Stomach (tissue), 4 donors: ENCODE measurements at regions not wholly inside any gene's neighbourhood (a gene's known extent, or its start where the extent isn't known, plus 50 kb on each side); places are given as distances from the start of the nearest gene placed in this dataset.

Experiments used
- POLR2A ChIP-seq, 4 donors: fragments of 450-650 bp; IDR thresholded peaks; one replicate each; pipeline ENCODE4 v1.6.1; 2016; ENCODE audit warnings: antibody characterized with exemption in 4 of 4, control low read depth in 2 of 4, mild to moderate bottlenecking in 1 of 4, moderate library complexity in 1 of 4
- TF ChIP-seq, protein P1 (sequence below), 7 experiments: fragments of 450-650 bp in 4 of 7; fragments of 200-600 bp in 3 of 7; sonication (generic) in 3 of 7; IDR thresholded peaks; one replicate each; pipeline ENCODE4 v1.5.1; 2016 to 2019; ENCODE audit warnings: antibody characterized with exemption in 7 of 7, control low read depth in 2 of 7, mild to moderate bottlenecking in 1 of 7

GRCh38 chr6:21995318-21995717 is 301.5 kb downstream of the PRL start:
- no peak for TF ChIP-seq POLR2A (IDR thresholded peaks at IDR 0.05)
- TF ChIP-seq, protein P1, sequence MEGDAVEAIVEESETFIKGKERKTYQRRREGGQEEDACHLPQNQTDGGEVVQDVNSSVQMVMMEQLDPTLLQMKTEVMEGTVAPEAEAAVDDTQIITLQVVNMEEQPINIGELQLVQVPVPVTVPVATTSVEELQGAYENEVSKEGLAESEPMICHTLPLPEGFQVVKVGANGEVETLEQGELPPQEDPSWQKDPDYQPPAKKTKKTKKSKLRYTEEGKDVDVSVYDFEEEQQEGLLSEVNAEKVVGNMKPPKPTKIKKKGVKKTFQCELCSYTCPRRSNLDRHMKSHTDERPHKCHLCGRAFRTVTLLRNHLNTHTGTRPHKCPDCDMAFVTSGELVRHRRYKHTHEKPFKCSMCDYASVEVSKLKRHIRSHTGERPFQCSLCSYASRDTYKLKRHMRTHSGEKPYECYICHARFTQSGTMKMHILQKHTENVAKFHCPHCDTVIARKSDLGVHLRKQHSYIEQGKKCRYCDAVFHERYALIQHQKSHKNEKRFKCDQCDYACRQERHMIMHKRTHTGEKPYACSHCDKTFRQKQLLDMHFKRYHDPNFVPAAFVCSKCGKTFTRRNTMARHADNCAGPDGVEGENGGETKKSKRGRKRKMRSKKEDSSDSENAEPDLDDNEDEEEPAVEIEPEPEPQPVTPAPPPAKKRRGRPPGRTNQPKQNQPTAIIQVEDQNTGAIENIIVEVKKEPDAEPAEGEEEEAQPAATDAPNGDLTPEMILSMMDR (IDR thresholded peaks at IDR 0.05): no peak
